Mammary epithelial cell (primary cell): ENCODE measurements at regions not wholly inside any gene's neighbourhood (a gene's known extent, or its start where the extent isn't known, plus 50 kb on each side); places are given as distances from the start of the nearest gene placed in this dataset.

Experiments used
- CTCF ChIP-seq, 2 donors: IDR thresholded peaks in 1 of 2; conservative IDR thresholded peaks in 1 of 2; 2 replicates each; pipeline ENCODE4 v1.5.1; 2011 to 2012; ENCODE audit warnings: inconsistent platforms in 2 of 2, low read length in 2 of 2, mild to moderate bottlenecking in 2 of 2, control low read depth in 1 of 2, low read depth in 1 of 2; ENCODE audit not compliant: insufficient read depth in 1 of 2; ENCODE audit errors: extremely low read depth in 1 of 2
- EZH2 ChIP-seq: IDR thresholded peaks from 2 replicates; pipeline ENCODE4 v1.6.1; 2012; ENCODE audit warnings: low read length, inconsistent platforms, borderline replicate concordance

- peak; percentile 39 to 46 for TF ChIP-seq CTCF (conservative IDR thresholded peaks at IDR 0.05 in 1 of 2, IDR thresholded peaks at IDR 0.05 in 1 of 2; ENCODE audit: extremely low read depth in 1 of 2, insufficient read depth in 1 of 2, low read depth in 1 of 2, low read length in 2 of 2)
- TF ChIP-seq EZH2, result no peak
Measured at GRCh38 chr1:30087465-30087864, 635.9 kb downstream of the MATN1 start.
